Muscle of leg (tissue), 3 donors: ENCODE measurements at regions not wholly inside any gene's neighbourhood (a gene's known extent, or its start where the extent isn't known, plus 50 kb on each side); places are given as distances from the start of the nearest gene placed in this dataset.

Source experiments
- DNase-seq: peaks from one replicate; pipeline ENCODE4 v3.0.0; 2013
- H3K27ac ChIP-seq: one replicate; pipeline ENCODE4 v1.5.1; 2013; ENCODE audit warnings: mild to moderate bottlenecking, low read length, control low read depth
- H3K27me3 ChIP-seq: one replicate; pipeline ENCODE4 v1.6.1; 2013; ENCODE audit warnings: low read length; ENCODE audit not compliant: control insufficient read depth, insufficient read depth
- H3K36me3 ChIP-seq: one replicate; pipeline ENCODE4 v1.6.1; 2013; ENCODE audit warnings: low read length; ENCODE audit not compliant: control insufficient read depth, insufficient read depth
- H3K4me1 ChIP-seq: one replicate; pipeline ENCODE4 v1.6.1; 2013; ENCODE audit warnings: low read length; ENCODE audit not compliant: control insufficient read depth, insufficient read depth
- H3K4me3 ChIP-seq: one replicate; pipeline ENCODE4 v1.5.1; 2013; ENCODE audit warnings: low read length, control low read depth
- H3K9me3 ChIP-seq: replicated peaks from 2 replicates; pipeline ENCODE4 v1.6.1; 2013; ENCODE audit warnings: low read depth, low read length; ENCODE audit not compliant: control insufficient read depth
- WGBS: methylation state at CpG from one replicate; pipeline ENCODE4 v1.1.5; 2013; ENCODE audit warnings: missing lambda C conversion rate; ENCODE audit not compliant: insufficient coverage; 5-methylcytosine and 5-hydroxymethylcytosine counted together

- Histone ChIP-seq H3K4me3 (no peak overlapping the region), H3K27me3 (no peaks in the 10 kb centered on the region), H3K27ac (peak overlapping the region; percentile 86), H3K4me1 (peaks cover 8% of the 10 kb centered on the region), H3K9me3 (peaks cover 14% of the 10 kb centered on the region), H3K36me3 (no peaks in the 10 kb centered on the region)
- no CpG with 5 or more reads among the region's 1 CpG for WGBS
- peak; percentile 75 for DNase-seq
These were observed 108.7 kb upstream of the MPDZ start for GRCh38 chr9:13388157-13388556.

DNA sequence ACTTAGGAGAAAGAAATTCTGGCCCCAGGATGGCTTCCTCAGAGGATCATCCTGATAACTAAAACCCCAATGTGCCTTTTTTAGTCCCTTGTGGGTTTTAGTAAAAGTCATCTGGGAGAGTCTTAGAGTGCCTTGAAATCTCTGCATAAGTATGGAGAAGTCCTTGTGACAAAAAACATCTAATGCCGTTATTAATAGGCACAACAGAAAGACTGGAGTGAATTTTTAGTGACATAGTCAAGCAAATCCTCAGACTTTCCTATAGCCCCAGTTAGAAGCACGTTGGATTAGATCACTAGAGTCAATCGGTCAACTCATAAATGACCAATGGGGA, 108.2 kb upstream of the MPDZ start:
- Histone ChIP-seq H3K27ac (peak overlapping the region; percentile 86), H3K4me3 (no peak overlapping the region), H3K27me3 (no peaks in the 10 kb centered on the region), H3K9me3 (peaks cover 14% of the 10 kb centered on the region), H3K4me1 (peaks cover 8% of the 10 kb centered on the region), H3K36me3 (no peaks in the 10 kb centered on the region)
- WGBS: no CpG with 5 or more reads among the region's 3 CpGs
- DNase-seq: peak; percentile 80

DNA sequence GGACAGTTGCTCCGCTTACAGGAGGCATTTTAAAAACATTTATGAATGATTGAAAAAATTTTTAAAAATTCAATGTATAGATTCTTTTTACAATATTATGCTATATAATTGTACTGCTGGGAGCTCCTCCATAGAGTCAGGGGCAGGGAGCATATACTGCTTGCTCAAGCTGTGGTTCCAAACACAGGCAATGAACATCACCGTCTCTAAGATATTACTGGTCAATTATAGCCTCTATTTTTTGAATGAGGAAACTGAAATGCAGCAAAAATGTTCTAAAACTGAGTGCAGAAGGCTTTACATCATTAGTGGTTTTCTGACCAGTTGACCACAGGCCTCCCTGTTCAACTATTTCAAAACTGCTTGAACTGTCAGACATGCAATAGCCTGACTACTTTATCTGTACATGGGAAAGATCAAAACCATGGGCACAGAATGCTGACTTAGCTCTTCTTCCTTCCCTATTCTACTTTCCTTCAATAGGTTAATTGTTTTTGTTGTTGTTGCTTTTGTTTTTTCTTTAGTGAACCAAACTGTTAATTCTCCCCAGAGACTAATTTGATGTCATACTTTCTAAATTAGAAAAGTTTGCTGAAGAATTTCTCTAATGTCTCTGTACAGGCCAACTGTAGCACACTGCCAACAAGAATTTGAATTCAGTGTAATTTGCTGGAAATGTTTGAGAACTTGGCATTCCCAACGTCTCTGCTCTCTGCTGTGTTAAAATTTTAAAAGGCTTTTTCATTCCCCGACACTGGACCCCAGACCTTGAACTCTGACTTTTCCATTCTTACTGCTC, 107.6 kb upstream of the MPDZ start:
- H3K27me3 ChIP-seq: no peaks in the 10 kb centered on the region
- H3K36me3 ChIP-seq: no peaks in the 10 kb centered on the region
- peak overlapping the region; percentile 86 for H3K27ac ChIP-seq
- peak; percentile 88 for DNase-seq
- peaks cover 14% of the 10 kb centered on the region for H3K9me3 ChIP-seq
- H3K4me3 ChIP-seq: no peak overlapping the region
- peaks cover 8% of the 10 kb centered on the region for H3K4me1 ChIP-seq
- no CpG with 5 or more reads among the region's 4 CpGs for WGBS

- no CpG with 5 or more reads among the region's 2 CpGs for WGBS
- no peak overlapping the region for H3K4me3 ChIP-seq
- DNase-seq: peak; percentile 77
- no peaks in the 10 kb centered on the region for H3K27me3 ChIP-seq
- H3K9me3 ChIP-seq: peaks cover 10% of the 10 kb centered on the region
- H3K27ac ChIP-seq: peak overlapping the region; percentile 86
- H3K36me3 ChIP-seq: no peaks in the 10 kb centered on the region
- peaks cover 8% of the 10 kb centered on the region for H3K4me1 ChIP-seq
These were observed 106.8 kb upstream of the MPDZ start for GRCh38 chr9:13386316-13386715.

- no peak for DNase-seq
- Histone ChIP-seq H3K4me3 (no peak overlapping the region), H3K9me3 (peaks cover 5% of the 10 kb centered on the region), H3K27ac (no peak overlapping the region), H3K36me3 (no peaks in the 10 kb centered on the region), H3K4me1 (peaks cover 10% of the 10 kb centered on the region), H3K27me3 (no peaks in the 10 kb centered on the region)
- WGBS: no CpG with 5 or more reads among the region's 1 CpG
These were observed 104.4 kb upstream of the MPDZ start for GRCh38 chr9:13383855-13384254.

DNA sequence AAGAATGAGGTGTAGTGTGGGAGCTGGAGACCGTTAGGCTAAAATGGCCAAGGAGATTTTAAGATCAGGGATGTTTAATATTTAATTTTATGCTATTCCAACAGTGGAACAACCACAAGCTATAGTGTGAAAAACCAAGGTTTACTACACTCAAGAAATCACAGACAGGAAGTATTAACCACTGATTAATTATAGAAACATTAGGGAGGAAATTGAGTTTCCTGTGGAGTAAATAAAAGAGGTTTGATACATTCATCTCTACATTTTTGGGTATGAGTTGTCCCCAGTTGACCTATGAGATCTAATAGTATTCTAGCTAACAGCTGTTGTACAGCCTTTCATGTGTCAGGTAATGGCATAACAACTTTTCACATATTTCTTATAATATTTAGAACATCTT, 103.7 kb upstream of the MPDZ start:
- Histone ChIP-seq H3K27me3 (no peaks in the 10 kb centered on the region), H3K9me3 (peaks cover 5% of the 10 kb centered on the region), H3K27ac (no peak overlapping the region), H3K36me3 (no peaks in the 10 kb centered on the region), H3K4me3 (no peak overlapping the region), H3K4me1 (peaks cover 12% of the 10 kb centered on the region)
- no CpG with 5 or more reads among the region's 1 CpG for WGBS
- DNase-seq: no peak

GRCh38 chr9:13382595-13382994, 103.1 kb upstream of the MPDZ start:
- Histone ChIP-seq H3K4me1 (peaks cover 10% of the 10 kb centered on the region), H3K27ac (no peak overlapping the region), H3K9me3 (peaks cover 5% of the 10 kb centered on the region), H3K27me3 (no peaks in the 10 kb centered on the region), H3K4me3 (no peak overlapping the region), H3K36me3 (no peaks in the 10 kb centered on the region)
- WGBS: no CpG with 5 or more reads among the region's 5 CpGs
- DNase-seq: no peak

- Histone ChIP-seq H3K27ac (no peak overlapping the region), H3K9me3 (peaks cover 5% of the 10 kb centered on the region), H3K27me3 (no peaks in the 10 kb centered on the region), H3K4me3 (no peak overlapping the region), H3K36me3 (no peaks in the 10 kb centered on the region), H3K4me1 (peaks cover 4% of the 10 kb centered on the region)
- no peak for DNase-seq
- 80% methylated on average over 3 of the region's 3 CpGs for WGBS
These were observed 101.4 kb upstream of the MPDZ start for GRCh38 chr9:13380903-13381302.

- no peaks in the 10 kb centered on the region for H3K27me3 ChIP-seq
- H3K36me3 ChIP-seq: no peaks in the 10 kb centered on the region
- no peak overlapping the region for H3K4me3 ChIP-seq
- H3K27ac ChIP-seq: no peak overlapping the region
- peaks cover 4% of the 10 kb centered on the region for H3K4me1 ChIP-seq
- DNase-seq: peak; percentile 86
- no peaks in the 10 kb centered on the region for H3K9me3 ChIP-seq
- WGBS: no CpG with 5 or more reads among the region's 2 CpGs
These were observed 98.7 kb upstream of the MPDZ start for GRCh38 chr9:13378154-13378553.

GRCh38 chr9:13377171-13377925, 97.9 kb upstream of the MPDZ start:
- peak; percentile 81 for DNase-seq
- Histone ChIP-seq H3K4me1 (peaks cover 4% of the 10 kb centered on the region), H3K4me3 (no peak overlapping the region), H3K9me3 (no peaks in the 10 kb centered on the region), H3K27ac (no peak overlapping the region), H3K27me3 (no peaks in the 10 kb centered on the region), H3K36me3 (no peaks in the 10 kb centered on the region)
- 88% methylated on average over 1 of the region's 3 CpGs for WGBS
